Ovary (tissue), 3 donors: ENCODE measurements at regions not wholly inside any gene's neighbourhood (a gene's known extent, or its start where the extent isn't known, plus 50 kb on each side); places are given as distances from the start of the nearest gene placed in this dataset.

Source experiments
- EP300 ChIP-seq: sonication (generic); formaldehyde crosslinking; IDR thresholded peaks from one replicate; pipeline ENCODE4 v1.6.1; 2017; ENCODE audit warnings: antibody characterized with exemption
- POLR2A ChIP-seq: fragments of 450-650 bp; IDR thresholded peaks from one replicate; pipeline ENCODE4 v1.6.1; 2017; ENCODE audit warnings: antibody characterized with exemption, mild to moderate bottlenecking, moderate library complexity
- TF ChIP-seq, protein P1 (sequence below), 3 donors: fragments of 450-650 bp in 2 of 3; fragments of 200-600 bp in 1 of 3; IDR thresholded peaks; one replicate each; pipeline versions ENCODE4 v1.5.1 to v1.8.0; 2016 to 2022; ENCODE audit warnings: antibody characterized with exemption in 3 of 3, mild to moderate bottlenecking in 1 of 3
- donor health status: DM: no; HTN: no; CAD: no.

GRCh38 chr16:5761592-5761991, 664.0 kb upstream of the EEF2KMT start:
- TF ChIP-seq, protein P1, sequence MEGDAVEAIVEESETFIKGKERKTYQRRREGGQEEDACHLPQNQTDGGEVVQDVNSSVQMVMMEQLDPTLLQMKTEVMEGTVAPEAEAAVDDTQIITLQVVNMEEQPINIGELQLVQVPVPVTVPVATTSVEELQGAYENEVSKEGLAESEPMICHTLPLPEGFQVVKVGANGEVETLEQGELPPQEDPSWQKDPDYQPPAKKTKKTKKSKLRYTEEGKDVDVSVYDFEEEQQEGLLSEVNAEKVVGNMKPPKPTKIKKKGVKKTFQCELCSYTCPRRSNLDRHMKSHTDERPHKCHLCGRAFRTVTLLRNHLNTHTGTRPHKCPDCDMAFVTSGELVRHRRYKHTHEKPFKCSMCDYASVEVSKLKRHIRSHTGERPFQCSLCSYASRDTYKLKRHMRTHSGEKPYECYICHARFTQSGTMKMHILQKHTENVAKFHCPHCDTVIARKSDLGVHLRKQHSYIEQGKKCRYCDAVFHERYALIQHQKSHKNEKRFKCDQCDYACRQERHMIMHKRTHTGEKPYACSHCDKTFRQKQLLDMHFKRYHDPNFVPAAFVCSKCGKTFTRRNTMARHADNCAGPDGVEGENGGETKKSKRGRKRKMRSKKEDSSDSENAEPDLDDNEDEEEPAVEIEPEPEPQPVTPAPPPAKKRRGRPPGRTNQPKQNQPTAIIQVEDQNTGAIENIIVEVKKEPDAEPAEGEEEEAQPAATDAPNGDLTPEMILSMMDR (IDR thresholded peaks at IDR 0.05) = no peak
- no peak for TF ChIP-seq POLR2A
- TF ChIP-seq EP300 = no peak
